ENCODE measurements at regions not wholly inside any gene's neighbourhood (a gene's known extent, or its start where the extent isn't known, plus 50 kb on each side); places are given as distances from the start of the nearest gene placed in this dataset.
"Not testable (repeated sequence)": the region's sequence is repeated elsewhere in the genome, so short reads cannot be mapped to it uniquely, and the experiment has no call there.

GRCh38 chr4:43567644-43568043 lies 675.1 kb downstream of the GRXCR1 start:
- TF ChIP-seq CTCF (IDR thresholded peaks at IDR 0.05; ENCODE audit: low read depth, low read length, missing control alignments), result no peak
- H3K4me3 ChIP-seq (ENCODE audit: low read depth, low read length), result no peak overlapping the region
- no peak for DNase-seq (ENCODE audit: low read depth)

GRCh38 chr4:43586813-43587212 lies 694.3 kb downstream of the GRXCR1 start:
- DNase-seq (ENCODE audit: low read depth), result no peak
- H3K4me3 ChIP-seq (ENCODE audit: low read depth, low read length), result no peak overlapping the region
- no peak for TF ChIP-seq CTCF (IDR thresholded peaks at IDR 0.05; ENCODE audit: low read depth, low read length, missing control alignments)

- no peak overlapping the region for H3K4me3 ChIP-seq (ENCODE audit: low read depth, low read length)
- no peak for DNase-seq (ENCODE audit: low read depth)
- no peak for TF ChIP-seq CTCF (IDR thresholded peaks at IDR 0.05; ENCODE audit: low read depth, low read length, missing control alignments)
Measured at GRCh38 chr4:43587758-43588157, 695.2 kb downstream of the GRXCR1 start.

GRCh38 chr4:43607400-43607799 lies 714.9 kb downstream of the GRXCR1 start:
- no peak for DNase-seq (ENCODE audit: low read depth)
- no peak overlapping the region for H3K4me3 ChIP-seq (ENCODE audit: low read depth, low read length)
- TF ChIP-seq CTCF (IDR thresholded peaks at IDR 0.05; ENCODE audit: low read depth, low read length, missing control alignments), result no peak

GRCh38 chr4:43607827-43608461 lies 715.4 kb downstream of the GRXCR1 start:
- DNase-seq (ENCODE audit: low read depth), result no peak
- no peak for TF ChIP-seq CTCF (IDR thresholded peaks at IDR 0.05; ENCODE audit: low read depth, low read length, missing control alignments)
- no peak overlapping the region for H3K4me3 ChIP-seq (ENCODE audit: low read depth, low read length)

- H3K4me3 ChIP-seq (ENCODE audit: low read depth, low read length), result no peak overlapping the region
- DNase-seq (ENCODE audit: low read depth), result no peak
- TF ChIP-seq CTCF (IDR thresholded peaks at IDR 0.05; ENCODE audit: low read depth, low read length, missing control alignments), result no peak
Measured at GRCh38 chr4:43619219-43619618, 726.7 kb downstream of the GRXCR1 start.

- not testable (repeated sequence) for DNase-seq (ENCODE audit: low read depth); H3K4me3 ChIP-seq (ENCODE audit: low read depth, low read length)
Measured at GRCh38 chr4:43637893-43638292, 745.4 kb downstream of the GRXCR1 start.

Data from GM12864 (cell line).